ENCODE measurements at regions not wholly inside any gene's neighbourhood (a gene's known extent, or its start where the extent isn't known, plus 50 kb on each side); places are given as distances from the start of the nearest gene placed in this dataset.

- no peak for DNase-seq
These were observed 61.0 kb downstream of the MRGPRX1 start for GRCh38 chr11:18878211-18878610.

GRCh38 chr11:18865951-18866350 lies 73.3 kb downstream of the MRGPRX1 start:
- no peak for DNase-seq

- no peak for DNase-seq
These were observed 73.7 kb upstream of the PTPN5 start for GRCh38 chr11:18865261-18865660.

GRCh38 chr11:18853086-18853720 lies 61.6 kb upstream of the PTPN5 start:
- DNase-seq, result peak; percentile 48

- DNase-seq, result no peak
These were observed 57.8 kb upstream of the PTPN5 start for GRCh38 chr11:18849406-18849805.

- peak; percentile 56 for DNase-seq
These were observed 53.3 kb upstream of the PTPN5 start for GRCh38 chr11:18844753-18845367.

Measured in dermis blood vessel endothelial cell (primary cell).